ENCODE measurements at regions not wholly inside any gene's neighbourhood (a gene's known extent, or its start where the extent isn't known, plus 50 kb on each side); places are given as distances from the start of the nearest gene placed in this dataset.

- in situ Hi-C loops (cut with HindIII; ENCODE audit: low pct_unique_long_range_greater_than_20kb, low sequenced_read_pairs), result no loop called here
- no peak for TF ChIP-seq JUND (IDR thresholded peaks at IDR 0.05; ENCODE audit: low read depth)
- no peak for DNase-seq (ENCODE audit: low read depth in 1 of 2, low spot score in 1 of 2)
Observed at GRCh38 chr1:38139738-38140487, 93.3 kb upstream of the POU3F1 start.

DNA sequence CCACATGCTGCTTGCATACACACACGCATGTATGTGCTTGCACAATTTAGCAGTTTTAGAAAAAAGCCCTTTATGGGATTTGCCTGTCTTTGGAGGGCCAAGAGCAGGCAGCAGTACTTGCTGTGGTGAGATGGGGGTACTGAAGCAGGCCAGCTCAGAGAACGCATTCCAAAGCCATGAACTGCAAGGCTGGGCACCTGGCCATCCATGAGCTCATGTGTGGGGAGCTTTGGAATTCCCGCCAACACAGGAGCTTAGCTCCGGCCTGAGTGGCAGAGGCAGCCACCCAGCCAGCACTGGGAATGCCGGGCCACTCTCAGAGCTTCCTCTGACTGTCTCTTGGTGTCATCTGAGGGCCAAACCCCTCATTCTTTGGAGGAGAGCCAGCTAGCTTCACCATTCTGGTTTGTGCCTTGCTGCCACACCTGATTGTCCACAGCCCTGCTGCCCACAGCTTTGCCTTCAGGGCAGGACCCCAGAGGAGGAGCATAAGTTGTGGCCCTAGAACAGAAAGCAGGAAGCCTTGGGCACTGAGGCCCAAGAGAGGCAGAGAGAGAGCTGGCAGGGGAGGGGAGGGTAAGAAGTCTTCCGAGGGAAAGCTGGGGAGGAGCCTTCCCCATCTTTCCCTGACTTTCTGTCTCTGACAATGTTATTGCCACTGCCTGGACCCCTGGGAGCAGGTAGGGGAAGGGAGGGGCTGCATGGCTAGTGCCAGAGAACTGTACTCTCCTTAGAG, 92.1 kb upstream of the POU3F1 start:
- TF ChIP-seq JUND (IDR thresholded peaks at IDR 0.05; ENCODE audit: low read depth), result peak; percentile 38; the same call in 1 of the 2 replicates
- peak; percentile 65 to 88 for DNase-seq (ENCODE audit: low read depth in 1 of 2, low spot score in 1 of 2)
- in situ Hi-C loops (cut with HindIII; ENCODE audit: low pct_unique_long_range_greater_than_20kb, low sequenced_read_pairs), result no loop called here

DNA sequence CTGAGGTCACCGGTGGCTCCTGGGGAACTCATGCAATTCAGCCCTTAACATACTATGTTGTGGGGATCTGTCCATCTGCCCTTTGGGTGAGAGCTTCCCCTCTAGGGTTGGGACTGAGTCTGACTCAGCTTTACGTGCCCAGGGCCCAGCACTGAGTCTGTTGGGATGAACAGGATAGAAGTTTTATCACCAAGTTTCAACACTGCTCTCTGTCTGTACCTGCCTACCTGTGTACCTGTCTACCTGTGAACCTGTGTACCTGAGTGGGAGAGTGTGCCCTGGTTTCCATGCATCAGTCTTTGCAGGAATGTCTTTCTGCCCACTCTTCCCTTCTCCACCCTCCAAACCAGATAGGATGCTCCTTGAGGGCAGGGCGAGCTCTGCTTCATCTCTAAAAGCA, 90.6 kb upstream of the POU3F1 start:
- TF ChIP-seq JUND (IDR thresholded peaks at IDR 0.05; ENCODE audit: low read depth), result no peak
- in situ Hi-C loops (cut with HindIII; ENCODE audit: low pct_unique_long_range_greater_than_20kb, low sequenced_read_pairs), result no loop called here
- no peak for DNase-seq (ENCODE audit: low read depth in 1 of 2, low spot score in 1 of 2)

DNA sequence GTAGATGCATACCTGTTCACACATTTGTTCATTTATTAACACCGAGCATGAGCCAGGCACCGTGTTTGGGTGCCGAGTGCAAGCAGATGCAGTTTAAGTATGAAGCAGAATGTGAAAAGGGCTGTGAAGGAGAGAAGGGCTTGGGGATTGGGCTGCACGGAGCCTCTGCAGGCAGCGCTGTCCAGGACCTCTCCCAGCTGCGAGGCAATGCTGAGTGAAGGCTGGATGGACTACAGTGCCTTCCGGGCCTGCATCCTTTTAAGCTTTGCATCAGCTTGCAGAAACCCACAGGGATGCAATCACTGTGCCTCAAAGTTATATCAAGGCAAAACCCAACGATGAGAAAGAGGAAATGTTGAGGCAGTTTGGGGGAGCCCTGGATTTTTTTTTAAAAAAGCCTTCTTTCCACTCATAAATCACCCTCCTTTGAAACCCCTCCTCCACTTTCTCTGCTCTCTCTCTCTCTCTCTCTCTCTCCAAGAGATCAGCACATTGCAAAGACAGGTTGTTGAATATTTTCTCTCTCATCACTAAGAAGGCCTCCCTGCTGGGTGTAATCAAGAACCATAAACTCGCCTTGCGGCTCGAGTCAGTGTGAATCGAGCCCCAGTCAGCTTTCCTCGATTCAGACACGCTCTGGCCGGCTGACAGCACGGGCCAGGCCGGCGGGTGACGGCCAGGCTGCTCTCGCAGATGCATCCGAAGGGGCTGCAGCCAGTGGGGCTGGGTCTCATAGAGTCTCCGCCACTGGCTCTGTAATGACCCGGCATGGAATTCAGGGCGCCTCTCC, 89.2 kb upstream of the POU3F1 start:
- in situ Hi-C loops (cut with HindIII; ENCODE audit: low pct_unique_long_range_greater_than_20kb, low sequenced_read_pairs), result no loop called here
- no peak for TF ChIP-seq JUND (IDR thresholded peaks at IDR 0.05; ENCODE audit: low read depth)
- DNase-seq (ENCODE audit: low read depth in 1 of 2, low spot score in 1 of 2), result no peak

GRCh38 chr1:38134294-38134755, 87.7 kb upstream of the POU3F1 start:
- in situ Hi-C loops (cut with HindIII; ENCODE audit: low pct_unique_long_range_greater_than_20kb, low sequenced_read_pairs), result no loop called here
- no peak for DNase-seq (ENCODE audit: low read depth in 1 of 2, low spot score in 1 of 2)
- no peak for TF ChIP-seq JUND (IDR thresholded peaks at IDR 0.05; ENCODE audit: low read depth)

DNA sequence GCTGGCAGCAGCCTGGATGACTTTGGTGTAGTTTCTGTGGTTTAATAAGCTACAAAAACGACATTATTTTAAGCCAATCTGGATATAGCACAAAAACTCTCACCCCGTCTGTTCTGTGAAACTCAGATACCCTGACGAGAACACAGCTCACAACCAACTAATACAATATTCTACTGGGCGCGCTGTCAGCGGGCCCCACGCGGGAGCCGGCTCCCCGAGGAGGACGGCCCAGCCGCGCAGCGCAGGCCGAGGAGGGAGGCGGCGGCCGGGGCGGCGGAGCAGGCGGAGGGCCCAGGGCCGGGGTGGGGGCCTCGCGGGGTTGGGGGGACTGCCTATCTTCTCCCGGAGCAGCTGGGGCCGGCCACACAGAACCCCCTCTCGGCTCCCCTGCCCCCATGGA, 87.2 kb upstream of the POU3F1 start:
- DNase-seq (ENCODE audit: low read depth in 1 of 2, low spot score in 1 of 2), result no peak
- no peak for TF ChIP-seq JUND (IDR thresholded peaks at IDR 0.05; ENCODE audit: low read depth)
- in situ Hi-C loops (cut with HindIII; ENCODE audit: low pct_unique_long_range_greater_than_20kb, low sequenced_read_pairs), result no loop called here

GRCh38 chr1:38133304-38133703, 86.7 kb upstream of the POU3F1 start:
- no peak for DNase-seq (ENCODE audit: low read depth in 1 of 2, low spot score in 1 of 2)
- in situ Hi-C loops (cut with HindIII; ENCODE audit: low pct_unique_long_range_greater_than_20kb, low sequenced_read_pairs), result no loop called here
- TF ChIP-seq JUND (IDR thresholded peaks at IDR 0.05; ENCODE audit: low read depth), result no peak

DNA sequence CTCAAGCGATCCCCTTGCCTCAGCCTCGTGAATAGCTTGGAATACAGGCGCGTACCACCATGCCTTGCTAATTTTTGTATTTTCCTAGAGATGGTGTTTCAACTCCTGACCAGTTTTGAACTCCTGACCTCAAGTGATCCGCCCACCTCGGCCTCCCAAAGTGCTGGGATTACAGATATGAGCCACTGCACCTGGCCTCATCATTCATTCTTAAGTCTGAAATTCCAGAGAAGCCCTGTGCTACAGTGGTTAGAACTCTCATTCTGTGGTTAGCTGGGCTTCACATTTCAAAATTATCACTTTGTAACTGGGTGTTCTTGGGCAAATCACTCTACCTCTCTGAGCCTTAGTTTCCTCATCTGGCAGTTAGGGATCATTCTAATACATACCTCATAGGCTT, 86.1 kb upstream of the POU3F1 start:
- in situ Hi-C loops (cut with HindIII; ENCODE audit: low pct_unique_long_range_greater_than_20kb, low sequenced_read_pairs), result no loop called here
- TF ChIP-seq JUND (IDR thresholded peaks at IDR 0.05; ENCODE audit: low read depth), result no peak
- no peak for DNase-seq (ENCODE audit: low read depth in 1 of 2, low spot score in 1 of 2)

DNA sequence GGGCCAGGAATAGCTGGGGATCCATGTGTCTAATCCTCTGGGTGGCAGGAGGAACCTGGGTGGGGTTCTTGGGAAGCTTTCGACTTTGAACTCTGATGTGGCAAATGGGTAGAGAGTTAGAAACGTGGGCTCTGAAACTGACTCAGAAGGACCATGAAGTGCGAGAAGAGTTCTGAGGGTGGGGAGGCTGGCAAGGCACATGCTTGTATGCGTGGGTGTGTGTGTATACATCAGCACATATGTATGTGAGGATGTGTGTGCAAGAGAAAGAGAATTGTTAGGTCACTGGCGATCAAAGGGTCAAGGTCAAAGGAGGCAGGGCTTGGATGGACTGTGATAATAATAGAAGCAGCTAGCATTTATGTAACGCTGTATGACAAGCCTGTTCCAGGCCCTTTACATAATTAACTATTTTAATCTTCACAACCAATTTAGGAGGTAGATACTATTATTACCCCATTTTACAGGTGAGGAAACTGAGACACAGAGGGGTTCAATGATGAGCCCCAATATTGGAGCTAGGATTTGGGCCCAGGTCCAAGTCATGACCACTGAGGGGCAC, 84.5 kb upstream of the POU3F1 start:
- in situ Hi-C loops (cut with HindIII; ENCODE audit: low pct_unique_long_range_greater_than_20kb, low sequenced_read_pairs), result no loop called here
- no peak for DNase-seq (ENCODE audit: low read depth in 1 of 2, low spot score in 1 of 2)
- TF ChIP-seq JUND (IDR thresholded peaks at IDR 0.05; ENCODE audit: low read depth), result no peak

- DNase-seq (ENCODE audit: low read depth in 1 of 2, low spot score in 1 of 2), result no peak
- in situ Hi-C loops (cut with HindIII; ENCODE audit: low pct_unique_long_range_greater_than_20kb, low sequenced_read_pairs), result no loop called here
Observed at GRCh38 chr1:38129971-38130370, 83.4 kb upstream of the POU3F1 start.

GRCh38 chr1:38129473-38129872, 82.9 kb upstream of the POU3F1 start:
- TF ChIP-seq JUND (IDR thresholded peaks at IDR 0.05; ENCODE audit: low read depth), result no peak
- DNase-seq (ENCODE audit: low read depth in 1 of 2, low spot score in 1 of 2), result no peak
- in situ Hi-C loops (cut with HindIII; ENCODE audit: low pct_unique_long_range_greater_than_20kb, low sequenced_read_pairs), result no loop called here

More at GRCh38 chr1:38129971-38130370, 83.4 kb upstream of the POU3F1 start:
- no peak for TF ChIP-seq JUND (IDR thresholded peaks at IDR 0.05; ENCODE audit: low read depth)

DNA sequence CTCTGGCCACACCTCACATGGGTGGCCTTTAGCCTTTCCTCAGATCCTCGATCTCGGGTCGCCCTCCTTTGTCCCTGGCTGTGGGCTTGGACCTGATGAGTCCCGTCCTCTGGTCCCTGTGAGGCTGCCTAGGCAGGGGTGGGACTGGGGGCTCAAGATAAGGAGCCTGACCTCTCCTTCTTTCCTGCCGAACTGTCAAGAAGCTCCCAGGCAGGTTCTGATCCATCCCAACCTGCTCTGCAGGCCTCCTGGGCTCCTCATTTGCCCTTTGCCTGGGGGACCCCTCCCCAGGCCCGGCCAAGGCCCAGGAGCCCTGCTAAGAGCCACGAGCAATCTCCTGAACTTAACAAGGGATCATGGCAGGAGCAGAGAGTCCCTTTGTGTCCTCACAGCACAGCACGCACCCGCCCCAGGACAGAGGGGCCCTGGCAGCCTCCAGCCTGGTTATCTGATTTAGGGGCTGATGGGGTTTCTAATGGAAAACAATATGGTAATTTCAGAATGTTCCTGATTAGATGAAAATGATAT, 82.4 kb upstream of the POU3F1 start:
- TF ChIP-seq JUND (IDR thresholded peaks at IDR 0.05; ENCODE audit: low read depth), result no peak
- no peak for DNase-seq (ENCODE audit: low read depth in 1 of 2, low spot score in 1 of 2)
- in situ Hi-C loops (cut with HindIII; ENCODE audit: low pct_unique_long_range_greater_than_20kb, low sequenced_read_pairs), result no loop called here
